Mucosa of descending colon (tissue), 3 donors: ENCODE measurements at regions not wholly inside any gene's neighbourhood (a gene's known extent, or its start where the extent isn't known, plus 50 kb on each side); places are given as distances from the start of the nearest gene placed in this dataset.

Experiments
- ATAC-seq: fragments of 200-7000 bp; cut with Tn5 transposase; one replicate; pipeline ENCODE4 v1.9.1; 2020; ENCODE audit warnings: mild to moderate bottlenecking, moderate library complexity
- DNase-seq, 3 donors: peaks; one replicate each; pipeline ENCODE4 v3.0.0-alpha.2; 2020
- H3K36me3 ChIP-seq: fragments of 200-600 bp; one replicate; pipeline ENCODE4 v1.8.0; 2021; ENCODE audit warnings: low read depth, mild to moderate bottlenecking
- H3K4me1 ChIP-seq: fragments of 200-600 bp; one replicate; pipeline ENCODE4 v1.8.0; 2021; ENCODE audit warnings: low read depth, mild to moderate bottlenecking
- H3K4me3 ChIP-seq: fragments of 200-600 bp; one replicate; pipeline ENCODE4 v1.8.0; 2021; ENCODE audit warnings: mild to moderate bottlenecking
- H3K9me3 ChIP-seq: fragments of 200-600 bp; one replicate; pipeline ENCODE4 v1.8.0; 2021; ENCODE audit warnings: mild to moderate bottlenecking
- intact Hi-C, 2 donors: fragments of 100-400 bp; cut with DNase I in 1 of 2; cut with micrococcal nuclease in 1 of 2; formaldehyde crosslinking; loops; one replicate each; pipeline versions ENCODE4 v1.11.0 to v1.11.1; 2022; cut with DNase I, micrococcal nuclease
- TF ChIP-seq, protein P1 (sequence below): fragments of 200-600 bp; IDR thresholded peaks from one replicate; pipeline ENCODE4 v1.8.0; 2022; ENCODE audit warnings: antibody characterized with exemption, mild to moderate bottlenecking
- donor health status: DM: no; HTN: no; CAD: no; lungs with moderate emphysema.
- donor health status: DM: no; HTN: no; CAD: no.
- donor health status: DM: no; HTN: yes; CAD: no.

DNA sequence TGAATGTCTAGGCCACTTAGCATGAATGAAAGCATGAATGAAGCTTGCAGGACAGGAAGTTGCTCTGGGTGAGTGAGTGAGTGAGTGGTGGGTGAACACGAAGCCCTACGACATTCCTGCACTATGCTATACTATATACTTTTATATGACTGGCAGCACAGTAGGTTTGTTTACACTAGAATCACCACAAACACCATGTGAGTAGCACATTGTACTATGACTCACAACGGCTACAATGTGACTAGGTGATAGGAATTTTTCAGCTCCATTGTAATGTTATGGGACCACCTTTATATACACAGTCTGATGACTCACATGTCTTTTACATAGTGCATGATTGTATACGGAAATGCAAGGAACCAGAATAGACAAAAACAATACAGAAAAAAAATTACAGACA is 1480.2 kb downstream of the AACS start:
- Histone ChIP-seq H3K36me3 (no peaks in the 10 kb centered on the region), H3K9me3 (peaks cover 39% of the 10 kb centered on the region), H3K4me1 (no peaks in the 10 kb centered on the region), H3K4me3 (no peak overlapping the region)
- ATAC-seq, result no peak
- TF ChIP-seq, protein P1, sequence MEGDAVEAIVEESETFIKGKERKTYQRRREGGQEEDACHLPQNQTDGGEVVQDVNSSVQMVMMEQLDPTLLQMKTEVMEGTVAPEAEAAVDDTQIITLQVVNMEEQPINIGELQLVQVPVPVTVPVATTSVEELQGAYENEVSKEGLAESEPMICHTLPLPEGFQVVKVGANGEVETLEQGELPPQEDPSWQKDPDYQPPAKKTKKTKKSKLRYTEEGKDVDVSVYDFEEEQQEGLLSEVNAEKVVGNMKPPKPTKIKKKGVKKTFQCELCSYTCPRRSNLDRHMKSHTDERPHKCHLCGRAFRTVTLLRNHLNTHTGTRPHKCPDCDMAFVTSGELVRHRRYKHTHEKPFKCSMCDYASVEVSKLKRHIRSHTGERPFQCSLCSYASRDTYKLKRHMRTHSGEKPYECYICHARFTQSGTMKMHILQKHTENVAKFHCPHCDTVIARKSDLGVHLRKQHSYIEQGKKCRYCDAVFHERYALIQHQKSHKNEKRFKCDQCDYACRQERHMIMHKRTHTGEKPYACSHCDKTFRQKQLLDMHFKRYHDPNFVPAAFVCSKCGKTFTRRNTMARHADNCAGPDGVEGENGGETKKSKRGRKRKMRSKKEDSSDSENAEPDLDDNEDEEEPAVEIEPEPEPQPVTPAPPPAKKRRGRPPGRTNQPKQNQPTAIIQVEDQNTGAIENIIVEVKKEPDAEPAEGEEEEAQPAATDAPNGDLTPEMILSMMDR, result no peak
- DNase-seq, result no peak
- intact Hi-C loops, result no loop called here

DNA sequence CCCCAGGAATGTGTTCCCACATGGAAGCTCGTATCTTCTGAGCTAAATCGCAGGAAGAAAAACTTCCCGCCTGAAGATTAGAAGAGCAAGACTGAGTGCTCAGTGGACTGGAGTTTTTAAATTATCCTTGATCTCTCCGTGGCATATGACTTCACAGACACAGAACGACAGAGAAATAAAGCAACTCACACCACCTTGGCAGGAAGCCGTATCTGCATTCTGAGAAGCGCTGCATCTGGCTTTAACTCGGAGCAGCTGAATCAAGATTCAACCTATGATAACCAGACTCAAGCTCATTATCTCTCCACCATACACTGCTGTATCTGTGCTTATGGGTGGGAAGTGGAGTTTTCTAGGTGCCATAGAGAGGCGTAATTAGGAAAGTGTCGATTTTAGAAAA is 1482.7 kb downstream of the AACS start:
- DNase-seq (no peak), ATAC-seq (no peak)
- Histone ChIP-seq H3K4me1 (no peaks in the 10 kb centered on the region), H3K4me3 (no peak overlapping the region), H3K9me3 (peaks cover 36% of the 10 kb centered on the region), H3K36me3 (no peaks in the 10 kb centered on the region)
- intact Hi-C loops, result no loop called here
- TF ChIP-seq, protein P1, result no peak

DNA sequence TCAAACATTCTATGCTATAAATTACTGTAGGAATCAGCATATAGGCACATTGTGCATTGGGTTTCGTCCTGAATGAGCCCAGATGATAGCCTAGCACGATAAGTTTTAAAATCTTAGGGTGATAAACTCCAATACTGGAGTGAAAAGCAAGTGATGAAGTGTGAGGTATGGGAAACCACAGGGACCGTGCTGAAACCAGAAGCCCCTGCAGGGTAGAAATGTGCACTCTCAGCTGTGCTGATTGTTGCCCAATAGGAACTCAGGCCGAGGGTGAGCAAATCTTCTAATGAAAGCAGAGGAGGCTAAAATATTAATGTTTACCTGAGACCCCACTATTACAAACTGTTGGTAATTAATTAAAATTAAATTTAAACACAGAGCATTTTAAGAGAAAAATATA is 1486.6 kb downstream of the AACS start:
- H3K9me3 ChIP-seq, result peaks cover 52% of the 10 kb centered on the region
- H3K4me1 ChIP-seq, result no peaks in the 10 kb centered on the region
- no peaks in the 10 kb centered on the region for H3K36me3 ChIP-seq
- TF ChIP-seq, protein P1, result no peak
- no peak for ATAC-seq
- no peak for DNase-seq
- intact Hi-C loops, result no loop called here
- H3K4me3 ChIP-seq, result no peak overlapping the region

DNA sequence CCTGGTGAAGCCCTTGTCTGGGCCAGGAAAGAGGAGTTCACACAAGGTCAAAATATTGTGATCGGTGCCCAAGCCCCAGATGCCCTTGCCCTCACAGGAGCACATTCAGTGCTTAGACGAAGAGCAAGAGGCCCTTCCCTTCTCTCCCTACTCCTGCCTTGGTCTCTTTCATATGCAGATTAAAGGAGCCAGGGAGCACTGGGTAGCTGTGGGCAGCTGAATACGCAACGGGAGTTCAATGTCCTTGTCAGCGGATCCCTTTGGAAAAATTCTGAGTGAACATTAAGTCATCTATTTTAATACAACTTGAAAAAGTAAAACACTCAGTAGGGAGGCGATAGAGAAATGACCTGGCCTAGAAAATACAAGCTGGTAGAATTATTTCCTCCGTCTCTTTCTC is 1489.4 kb downstream of the AACS start:
- ATAC-seq, result no peak

DNA sequence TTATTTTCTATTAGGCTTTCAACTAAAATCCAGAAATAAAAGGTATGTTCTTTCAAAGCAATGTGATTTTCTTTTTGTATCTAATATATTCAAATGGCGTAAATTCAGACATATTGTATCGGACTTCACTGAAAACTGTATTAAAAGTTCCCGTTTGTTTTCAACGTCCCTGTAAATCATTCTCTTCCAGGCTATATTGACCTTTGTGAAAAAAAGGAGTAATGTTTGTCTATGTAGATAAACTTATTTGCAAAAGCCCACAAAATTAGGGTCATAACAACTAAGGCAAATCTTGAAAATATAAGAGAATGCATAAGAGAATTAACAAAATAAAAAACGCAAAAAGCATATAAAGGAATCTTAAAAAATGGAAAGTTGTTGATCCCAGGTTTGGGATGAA is 1492.4 kb downstream of the AACS start:
- no peak for DNase-seq
- H3K9me3 ChIP-seq, result peaks cover 36% of the 10 kb centered on the region
- intact Hi-C loops, result no loop called here
- TF ChIP-seq, protein P1, result no peak
- H3K4me1 ChIP-seq, result no peaks in the 10 kb centered on the region
- ATAC-seq, result no peak
- H3K4me3 ChIP-seq, result no peak overlapping the region
- H3K36me3 ChIP-seq, result no peaks in the 10 kb centered on the region

More for the DNA sequence above, 1489.4 kb downstream of the AACS start:
- H3K4me1 ChIP-seq, result no peaks in the 10 kb centered on the region
- H3K9me3 ChIP-seq, result peaks cover 41% of the 10 kb centered on the region
- intact Hi-C loops, result no loop called here
- no peaks in the 10 kb centered on the region for H3K36me3 ChIP-seq
- H3K4me3 ChIP-seq, result no peak overlapping the region
- DNase-seq, result no peak
- TF ChIP-seq, protein P1, result no peak

DNA sequence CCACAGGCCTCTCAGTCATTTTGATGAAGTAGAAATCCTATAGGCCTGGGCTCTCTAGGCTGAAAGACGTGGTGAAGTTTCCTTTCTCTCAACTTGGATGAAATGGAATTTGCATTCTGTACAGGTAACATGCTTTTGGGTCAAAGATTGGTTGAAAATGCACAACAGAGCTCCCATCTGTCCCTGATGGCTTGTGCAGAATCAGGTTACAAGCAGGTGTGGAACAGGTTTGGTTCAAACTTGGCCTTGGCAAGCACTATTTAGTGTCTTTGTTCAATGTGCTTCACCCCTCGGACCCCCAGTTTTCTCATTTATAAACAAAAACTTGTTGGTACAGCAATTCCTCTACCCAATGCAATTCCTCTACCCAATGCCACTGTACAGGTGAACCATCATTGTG is 1493.0 kb downstream of the AACS start:
- intact Hi-C loops, result no loop called here
- H3K36me3 ChIP-seq, result no peaks in the 10 kb centered on the region
- ATAC-seq, result no peak
- no peaks in the 10 kb centered on the region for H3K4me1 ChIP-seq
- peaks cover 34% of the 10 kb centered on the region for H3K9me3 ChIP-seq
- DNase-seq, result no peak
- TF ChIP-seq, protein P1, result no peak
- no peak overlapping the region for H3K4me3 ChIP-seq
